ENCODE measurements at regions not wholly inside any gene's neighbourhood (a gene's known extent, or its start where the extent isn't known, plus 50 kb on each side); places are given as distances from the start of the nearest gene placed in this dataset.

- DNase-seq, result no peak
Observed at GRCh38 chr9:95754533-95755420, 120.7 kb upstream of the ERCC6L2 start.

- no peak for DNase-seq
Observed at GRCh38 chr9:95753762-95754465, 121.6 kb upstream of the ERCC6L2 start.

- DNase-seq, result no peak
Observed at GRCh38 chr9:95752129-95752731, 123.3 kb upstream of the ERCC6L2 start.

- no peak for DNase-seq
Observed at GRCh38 chr9:95751520-95751790, 124.0 kb upstream of the ERCC6L2 start.

GRCh38 chr9:95750725-95751519 is 124.6 kb upstream of the ERCC6L2 start:
- DNase-seq, result no peak

- no peak for DNase-seq
Observed at GRCh38 chr9:95749493-95749892, 126.0 kb upstream of the ERCC6L2 start.

GRCh38 chr9:95746408-95747180 is 128.9 kb upstream of the ERCC6L2 start:
- DNase-seq, result no peak

- DNase-seq, result no peak
Observed at GRCh38 chr9:95742821-95743220, 132.7 kb upstream of the ERCC6L2 start.

- DNase-seq, result no peak
Observed at GRCh38 chr9:95741631-95742030, 133.9 kb upstream of the ERCC6L2 start.

- no peak for DNase-seq
Observed at GRCh38 chr9:95740217-95741004, 135.1 kb upstream of the ERCC6L2 start.

GRCh38 chr9:95738438-95738837 is 137.1 kb upstream of the ERCC6L2 start:
- DNase-seq, result no peak

- DNase-seq, result no peak
Observed at GRCh38 chr9:95736891-95737522, 138.5 kb upstream of the ERCC6L2 start.

- no peak for DNase-seq
Observed at GRCh38 chr9:95736370-95736769, 139.1 kb upstream of the ERCC6L2 start.

GRCh38 chr9:95735701-95736100 is 139.8 kb upstream of the ERCC6L2 start:
- DNase-seq, result no peak

GRCh38 chr9:95733741-95734666 is 141.5 kb upstream of the ERCC6L2 start:
- no peak for DNase-seq

GRCh38 chr9:95732802-95733688 is 142.4 kb upstream of the ERCC6L2 start:
- no peak for DNase-seq

GRCh38 chr9:95731876-95732275 is 143.6 kb upstream of the ERCC6L2 start:
- DNase-seq, result no peak

- DNase-seq, result no peak
Observed at GRCh38 chr9:95729669-95730368, 145.7 kb upstream of the ERCC6L2 start.

Measured in stimulated activated CD4-positive, alpha-beta T cell treated with anti-CD3 and anti-CD28 coated beads, Interleukin-2, amount 100 ng/mL, for 48 hours (primary cell).